ENCODE measurements at regions not wholly inside any gene's neighbourhood (a gene's known extent, or its start where the extent isn't known, plus 50 kb on each side); places are given as distances from the start of the nearest gene placed in this dataset.

GRCh38 chr6:78598966-78599365 lies 268.4 kb upstream of the IRAK1BP1 start:
- ATAC-seq (no peak), DNase-seq (ENCODE audit: low spot score) (no peak)
- Histone ChIP-seq H2AFZ (no peak overlapping the region), H3K4me3 (no peak overlapping the region), H3K79me2 (replicated peaks; ENCODE audit: insufficient read depth) (no peaks in the 10 kb centered on the region), H3K4me2 (no peak overlapping the region), H3K9me2 (ENCODE audit: insufficient read depth) (peaks cover 8% of the 10 kb centered on the region; the same call in 1 of the 2 replicates), H4K20me1 (replicated peaks; ENCODE audit: insufficient read depth) (no peaks in the 10 kb centered on the region), H3F3A (replicated peaks; ENCODE audit: low read depth) (no peaks in the 10 kb centered on the region), H3K27me3 (ENCODE audit: insufficient read depth) (no peaks in the 10 kb centered on the region), H3K27ac (ENCODE audit: low read depth) (no peak overlapping the region), H3K4me1 (ENCODE audit: insufficient read depth) (no peaks in the 10 kb centered on the region), H3K36me3 (ENCODE audit: insufficient read depth) (no peaks in the 10 kb centered on the region)
- H3K4me3 Mint-ChIP-seq: no peak overlapping the region
- no peak for TF ChIP-seq ZNF114 (CRISPR knock-in tag; IDR thresholded peaks at IDR 0.05)
- no peak for TF ChIP-seq NANOG (IDR thresholded peaks at IDR 0.05; ENCODE audit: borderline replicate concordance)
- no peak for TF ChIP-seq POLR2AphosphoS5 (IDR thresholded peaks at IDR 0.05; ENCODE audit: low read depth)
- no peak for TF ChIP-seq ETS1 (IDR thresholded peaks at IDR 0.05)
- TF ChIP-seq EZH2 (IDR thresholded peaks at IDR 0.05; ENCODE audit: low read depth, unreplicated experiment): no peak
- no peak for TF ChIP-seq ZNF331 (CRISPR knock-in tag; IDR thresholded peaks at IDR 0.05; ENCODE audit: low read depth)
- no peak for TF ChIP-seq CREB1 (CRISPR knock-in tag; IDR thresholded peaks at IDR 0.05; ENCODE audit: low read depth)
- TF ChIP-seq REST (IDR thresholded peaks at IDR 0.05; ENCODE audit: unreplicated experiment): no peak
- no peak for TF ChIP-seq JUNB (IDR thresholded peaks at IDR 0.05; ENCODE audit: unreplicated experiment)
- no peak for TF ChIP-seq STAT1 (IDR thresholded peaks at IDR 0.05; ENCODE audit: unreplicated experiment)
- H3K4me1 Mint-ChIP-seq: no peaks in the 10 kb centered on the region
- H3K27me3 Mint-ChIP-seq (ENCODE audit: insufficient read depth, low read depth, poor library complexity): no peaks in the 10 kb centered on the region
- no peaks in the 10 kb centered on the region for H3K36me3 Mint-ChIP-seq (ENCODE audit: low read depth)
- H3K9me3 Mint-ChIP-seq: no peaks in the 10 kb centered on the region
- no peak overlapping the region for H3K27ac Mint-ChIP-seq

- Mint-ChIP-seq H3K4me1 (no peaks in the 10 kb centered on the region), H3K9me3 (no peaks in the 10 kb centered on the region), H3K27me3 (ENCODE audit: insufficient read depth, low read depth, poor library complexity) (no peaks in the 10 kb centered on the region), H3K36me3 (ENCODE audit: low read depth) (no peaks in the 10 kb centered on the region), H3K4me3 (no peak overlapping the region), H3K27ac (no peak overlapping the region)
- H2AFZ ChIP-seq: no peak overlapping the region
- H3K27ac ChIP-seq (ENCODE audit: low read depth): no peak overlapping the region
- no peaks in the 10 kb centered on the region for H4K20me1 ChIP-seq (replicated peaks; ENCODE audit: insufficient read depth)
- H3K4me1 ChIP-seq (ENCODE audit: insufficient read depth): no peaks in the 10 kb centered on the region
- no peak overlapping the region for H3K4me3 ChIP-seq
- ATAC-seq: no peak
- H3K9me2 ChIP-seq (ENCODE audit: insufficient read depth): peaks cover 8% of the 10 kb centered on the region; the same call in 1 of the 2 replicates
- DNase-seq (ENCODE audit: low spot score): no peak
- H3K4me2 ChIP-seq: no peak overlapping the region
- H3K79me2 ChIP-seq (replicated peaks; ENCODE audit: insufficient read depth): no peaks in the 10 kb centered on the region
- no peaks in the 10 kb centered on the region for H3K36me3 ChIP-seq (ENCODE audit: insufficient read depth)
- no peaks in the 10 kb centered on the region for H3K27me3 ChIP-seq (ENCODE audit: insufficient read depth)
- H3F3A ChIP-seq (replicated peaks; ENCODE audit: low read depth): no peaks in the 10 kb centered on the region
- TF ChIP-seq ZNF331 (CRISPR knock-in tag; IDR thresholded peaks at IDR 0.05; ENCODE audit: low read depth): no peak
- no peak for TF ChIP-seq ZNF462 (CRISPR knock-in tag; IDR thresholded peaks at IDR 0.05)
These were observed 267.8 kb upstream of the IRAK1BP1 start for GRCh38 chr6:78599526-78599925.

Measured in GM23338 (cell line).